ENCODE measurements at regions not wholly inside any gene's neighbourhood (a gene's known extent, or its start where the extent isn't known, plus 50 kb on each side); places are given as distances from the start of the nearest gene placed in this dataset.

DNA sequence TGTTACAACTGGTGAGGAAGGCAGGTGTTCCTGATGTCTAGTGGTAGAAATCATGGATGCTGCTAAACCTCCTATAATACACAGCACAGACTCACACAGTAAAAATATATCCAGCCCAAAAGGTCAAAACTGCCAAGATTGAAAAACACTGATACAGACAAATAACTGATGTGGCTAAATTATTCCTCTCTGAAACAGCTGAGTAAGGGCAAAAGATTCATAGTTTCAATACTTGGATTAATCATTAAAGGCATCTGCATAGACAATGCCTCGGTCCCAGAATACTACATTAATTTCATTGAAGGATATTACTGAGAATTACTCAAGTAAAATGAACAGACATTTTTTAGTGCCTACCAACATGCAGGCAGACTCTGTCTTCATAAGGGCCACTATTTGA lies 180.7 kb upstream of the CRIM1 start:
- Histone ChIP-seq H3K56ac (replicated peaks; ENCODE audit: insufficient read length, low read depth, low read length) (no peak overlapping the region), H3K27me3 (replicated peaks in 1 of 4; ENCODE audit: control insufficient read depth in 3 of 4, extremely low read depth in 1 of 4, insufficient read depth in 3 of 4, low read length in 3 of 4) (no peaks in the 10 kb centered on the region), H2AK5ac (ENCODE audit: low read depth, low read length) (no peak overlapping the region), H2BK15ac (ENCODE audit: low read length) (no peak overlapping the region), H4K20me1 (replicated peaks in 1 of 2; ENCODE audit: control insufficient read depth in 1 of 2, insufficient read depth in 2 of 2, low read length in 2 of 2) (no peaks in the 10 kb centered on the region), H3K23ac (ENCODE audit: insufficient read length) (no peak overlapping the region), H2BK20ac (ENCODE audit: low read length) (no peak overlapping the region), H3K14ac (ENCODE audit: insufficient read length) (no peak overlapping the region), H3K79me2 (ENCODE audit: control insufficient read depth in 1 of 2, insufficient read depth in 2 of 2, low read length in 2 of 2) (no peaks in the 10 kb centered on the region), H3K23me2 (ENCODE audit: low read depth, low read length) (no peaks in the 10 kb centered on the region), H3K18ac (ENCODE audit: extremely low read depth, low read length) (no peak overlapping the region), H3K4ac (replicated peaks; ENCODE audit: insufficient read length, low read depth, low read length) (no peak overlapping the region), H2BK12ac (ENCODE audit: low read depth, low read length) (no peak overlapping the region), H4K8ac (ENCODE audit: extremely low read depth, insufficient read depth, low read length) (no peak overlapping the region), H3K9ac (replicated peaks in 1 of 4; ENCODE audit: extremely low read depth in 1 of 4, low read depth in 3 of 4, low read length in 3 of 4) (no peak overlapping the region), H2BK5ac (ENCODE audit: low read depth, low read length) (no peak overlapping the region), H3K27ac (ENCODE audit: low read depth, low read length) (no peak overlapping the region), H2AFZ (ENCODE audit: low read length) (no peak overlapping the region), H3K4me3 (ENCODE audit: extremely low read depth in 1 of 4, insufficient read depth in 2 of 4, low read depth in 3 of 4, low read length in 4 of 4) (no peak overlapping the region), H2BK120ac (replicated peaks; ENCODE audit: low read depth, low read length) (no peak overlapping the region), H4K91ac (replicated peaks; ENCODE audit: insufficient read length, low read length) (no peak overlapping the region), H3K36me3 (ENCODE audit: control insufficient read depth in 2 of 4, insufficient read depth in 4 of 4, low read length in 3 of 4) (no peaks in the 10 kb centered on the region), H3K9me3 (ENCODE audit: insufficient read depth in 2 of 2, low read depth in 1 of 2, low read length in 1 of 2) (peaks cover 0 to 8% of the 10 kb centered on the region in 2 experiments; a peak in 1 of 4 replicates), H3K79me1 (ENCODE audit: low read depth, low read length) (no peaks in the 10 kb centered on the region), H3K4me2 (ENCODE audit: insufficient read depth in 1 of 2, low read depth in 2 of 2, low read length in 2 of 2) (no peak overlapping the region), H4K5ac (ENCODE audit: insufficient read length, low read depth, low read length) (no peak overlapping the region), H3K4me1 (replicated peaks in 1 of 4; ENCODE audit: control insufficient read depth in 3 of 4, insufficient read depth in 4 of 4, low read length in 3 of 4) (no peaks in the 10 kb centered on the region)
- 94% methylated on average over 1 of the region's 1 CpG; no CpG with 5 or more reads in 1 of the 2 experiments for WGBS, 2 experiments (ENCODE audit: extremely low coverage in 1 of 2, insufficient coverage in 1 of 2, insufficient read length in 1 of 2, insufficient replicate concordance in 2 of 2, low coverage in 1 of 2, low lambda C conversion rate in 2 of 2, missing lambda C conversion rate in 1 of 2)
- ChIA-PET POLR2A (ENCODE audit: partially characterized antibody) (no interaction called here), CTCF (ENCODE audit: partially characterized antibody) (no interaction called here)
- TF ChIP-seq POLR2AphosphoS5 (IDR thresholded peaks at IDR 0.05; ENCODE audit: low read depth, low read length) (no peak), EZH2 (IDR thresholded peaks at IDR 0.05; ENCODE audit: low read depth, low read length, severe bottlenecking) (no peak), RFX5 (IDR thresholded peaks at IDR 0.05; ENCODE audit: borderline replicate concordance, low read depth, low read length) (no peak), NANOG (IDR thresholded peaks at IDR 0.05; ENCODE audit: insufficient read depth, low read depth, low read length, poor library complexity, severe bottlenecking) (no peak), SP1 (IDR thresholded peaks at IDR 0.05; ENCODE audit: low read depth, low read length) (no peak), TBP (IDR thresholded peaks at IDR 0.05; ENCODE audit: low read depth, low read length) (no peak), CBX5 (IDR thresholded peaks at IDR 0.05; ENCODE audit: low read depth, low read length) (no peak), BCL11A (IDR thresholded peaks at IDR 0.05; ENCODE audit: low read depth in 2 of 2, low read length in 2 of 2) (no peak), SP4 (IDR thresholded peaks at IDR 0.05; ENCODE audit: low read length) (no peak), CEBPB (IDR thresholded peaks at IDR 0.05; ENCODE audit: low read depth, low read length) (no peak)
- TF ChIP-seq, protein P1, sequence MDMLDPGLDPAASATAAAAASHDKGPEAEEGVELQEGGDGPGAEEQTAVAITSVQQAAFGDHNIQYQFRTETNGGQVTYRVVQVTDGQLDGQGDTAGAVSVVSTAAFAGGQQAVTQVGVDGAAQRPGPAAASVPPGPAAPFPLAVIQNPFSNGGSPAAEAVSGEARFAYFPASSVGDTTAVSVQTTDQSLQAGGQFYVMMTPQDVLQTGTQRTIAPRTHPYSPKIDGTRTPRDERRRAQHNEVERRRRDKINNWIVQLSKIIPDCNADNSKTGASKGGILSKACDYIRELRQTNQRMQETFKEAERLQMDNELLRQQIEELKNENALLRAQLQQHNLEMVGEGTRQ (IDR thresholded peaks at IDR 0.05; ENCODE audit: low read length): no peak
- TF ChIP-seq, protein P2, sequence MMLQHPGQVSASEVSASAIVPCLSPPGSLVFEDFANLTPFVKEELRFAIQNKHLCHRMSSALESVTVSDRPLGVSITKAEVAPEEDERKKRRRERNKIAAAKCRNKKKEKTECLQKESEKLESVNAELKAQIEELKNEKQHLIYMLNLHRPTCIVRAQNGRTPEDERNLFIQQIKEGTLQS (IDR thresholded peaks at IDR 0.05; ENCODE audit: insufficient read depth, low read depth, low read length): no peak
- DNase-seq (ENCODE audit: low read depth in 1 of 2, low spot score in 2 of 2) (no peak), FAIRE-seq (no peak)

All from H1 (cell line).